Ovary (tissue), 7 donors: ENCODE measurements at regions not wholly inside any gene's neighbourhood (a gene's known extent, or its start where the extent isn't known, plus 50 kb on each side); places are given as distances from the start of the nearest gene placed in this dataset.

ENCODE experiments used
- DNase-seq, 5 donors: peaks; one replicate each; pipeline ENCODE4 v3.0.0-alpha.2; 2019 to 2020
- H3K27ac ChIP-seq, 2 donors: fragments of 200-600 bp; one replicate each; pipeline versions ENCODE4 v1.5.1 to v1.8.0; 2019 to 2022
- H3K27me3 ChIP-seq: fragments of 200-600 bp; one replicate; pipeline ENCODE4 v1.8.0; 2022
- H3K36me3 ChIP-seq: fragments of 200-600 bp; sonication (generic); one replicate; pipeline ENCODE4 v1.5.1; 2019
- H3K4me1 ChIP-seq: one replicate; pipeline ENCODE4 v1.8.1; 2013; ENCODE audit warnings: mild to moderate bottlenecking, moderate library complexity; ENCODE audit not compliant: insufficient read depth
- H3K4me3 ChIP-seq: fragments of 200-600 bp; sonication (generic); one replicate; pipeline ENCODE4 v1.5.1; 2017
- H3K9me3 ChIP-seq, 2 donors: fragments of 200-600 bp in 1 of 2; sonication (generic) in 1 of 2; one replicate each; pipeline versions ENCODE4 v1.5.1 to v1.8.1; 2013 to 2019; ENCODE audit warnings: mild to moderate bottlenecking in 1 of 2, moderate library complexity in 1 of 2
- CTCF ChIP-seq, 3 donors: fragments of 450-650 bp in 2 of 3; fragments of 200-600 bp in 1 of 3; IDR thresholded peaks; one replicate each; pipeline versions ENCODE4 v1.5.1 to v1.8.0; 2016 to 2022; ENCODE audit warnings: antibody characterized with exemption in 3 of 3, mild to moderate bottlenecking in 1 of 3
- EP300 ChIP-seq: sonication (generic); formaldehyde crosslinking; IDR thresholded peaks from one replicate; pipeline ENCODE4 v1.6.1; 2017; ENCODE audit warnings: antibody characterized with exemption
- POLR2A ChIP-seq: fragments of 450-650 bp; IDR thresholded peaks from one replicate; pipeline ENCODE4 v1.6.1; 2017; ENCODE audit warnings: antibody characterized with exemption, mild to moderate bottlenecking, moderate library complexity
- WGBS, 3 donors: extraction: QIAGEN DNeasy Blood & Tissue Kit in 1 of 3; methylation state at CpG; one replicate each; pipeline versions ENCODE4 v1.1.5 to v1.1.7; 2013 to 2017; 5-methylcytosine and 5-hydroxymethylcytosine counted together
- intact Hi-C, 4 donors: fragments of 100-400 bp; cut with DNase I; formaldehyde crosslinking; loops; one replicate each; pipeline versions ENCODE4 v1.11.0 to v1.15.1; 2022 to 2023
- donor health status: DM: no; HTN: no; CAD: no; lungs with moderate emphysema.
- donor health status: DM: no; HTN: no; CAD: no.
- donor health status: Bipolar disorder and iron deficiency.
- donor health status: DM: no; HTN: no; CAD: no.
- donor health status: DM: yes; HTN: yes; CAD: no.

GRCh38 chr5:152205804-152206203 lies 199.3 kb downstream of the NMUR2 start:
- intact Hi-C loops = no loop called here
- no peak overlapping the region for H3K27ac ChIP-seq

GRCh38 chr5:152202321-152202720 lies 202.8 kb downstream of the NMUR2 start:
- H3K4me1 ChIP-seq = no peaks in the 10 kb centered on the region
- intact Hi-C loops = no loop called here
- DNase-seq = no peak
- TF ChIP-seq POLR2A = no peak
- no peak for TF ChIP-seq CTCF (IDR thresholded peaks at IDR 0.05)
- no peak for TF ChIP-seq EP300
- no peak overlapping the region for H3K27ac ChIP-seq
- no peaks in the 10 kb centered on the region for H3K9me3 ChIP-seq
- H3K36me3 ChIP-seq = no peaks in the 10 kb centered on the region
- WGBS, 3 donors = 89 to 93% (median 91%) methylated on average over 1 of the region's 1 CpG
- H3K4me3 ChIP-seq = no peak overlapping the region
- H3K27me3 ChIP-seq = no peaks in the 10 kb centered on the region

More at GRCh38 chr5:152205804-152206203, 199.3 kb downstream of the NMUR2 start:
- H3K4me1 ChIP-seq = no peaks in the 10 kb centered on the region
- DNase-seq = no peak
- no peak overlapping the region for H3K4me3 ChIP-seq
- TF ChIP-seq POLR2A (no peak), CTCF (IDR thresholded peaks at IDR 0.05) (no peak), EP300 (no peak)
- H3K9me3 ChIP-seq = no peaks in the 10 kb centered on the region
- 30 to 57% (median 31%) methylated on average over 1 of the region's 1 CpG for WGBS, 3 donors
- no peaks in the 10 kb centered on the region for H3K36me3 ChIP-seq
- no peaks in the 10 kb centered on the region for H3K27me3 ChIP-seq

GRCh38 chr5:152193391-152194107 lies 211.5 kb downstream of the NMUR2 start:
- H3K36me3 ChIP-seq = no peaks in the 10 kb centered on the region

GRCh38 chr5:152188251-152188650 lies 216.8 kb downstream of the NMUR2 start:
- DNase-seq = no peak
- Histone ChIP-seq H3K36me3 (no peaks in the 10 kb centered on the region), H3K4me3 (no peak overlapping the region), H3K27me3 (no peaks in the 10 kb centered on the region), H3K4me1 (peaks cover 13% of the 10 kb centered on the region), H3K27ac (no peak overlapping the region), H3K9me3 (no peaks in the 10 kb centered on the region)
- intact Hi-C loops = no loop called here
- TF ChIP-seq CTCF (IDR thresholded peaks at IDR 0.05) (no peak), EP300 (no peak), POLR2A (no peak)

More at GRCh38 chr5:152193391-152194107, 211.5 kb downstream of the NMUR2 start:
- TF ChIP-seq POLR2A (no peak), CTCF (IDR thresholded peaks at IDR 0.05) (no peak), EP300 (no peak)
- no peaks in the 10 kb centered on the region for H3K9me3 ChIP-seq
- intact Hi-C loops = no loop called here
- no peak overlapping the region for H3K27ac ChIP-seq
- no peak overlapping the region for H3K4me3 ChIP-seq
- no peak for DNase-seq
- peaks cover 2% of the 10 kb centered on the region for H3K4me1 ChIP-seq
- no peaks in the 10 kb centered on the region for H3K27me3 ChIP-seq
